ENCODE measurements at regions not wholly inside any gene's neighbourhood (a gene's known extent, or its start where the extent isn't known, plus 50 kb on each side); places are given as distances from the start of the nearest gene placed in this dataset.

- DNase-seq, result no peak
These were observed 117.5 kb downstream of the OR13A1 start for GRCh38 chr10:45197816-45198485.

DNA sequence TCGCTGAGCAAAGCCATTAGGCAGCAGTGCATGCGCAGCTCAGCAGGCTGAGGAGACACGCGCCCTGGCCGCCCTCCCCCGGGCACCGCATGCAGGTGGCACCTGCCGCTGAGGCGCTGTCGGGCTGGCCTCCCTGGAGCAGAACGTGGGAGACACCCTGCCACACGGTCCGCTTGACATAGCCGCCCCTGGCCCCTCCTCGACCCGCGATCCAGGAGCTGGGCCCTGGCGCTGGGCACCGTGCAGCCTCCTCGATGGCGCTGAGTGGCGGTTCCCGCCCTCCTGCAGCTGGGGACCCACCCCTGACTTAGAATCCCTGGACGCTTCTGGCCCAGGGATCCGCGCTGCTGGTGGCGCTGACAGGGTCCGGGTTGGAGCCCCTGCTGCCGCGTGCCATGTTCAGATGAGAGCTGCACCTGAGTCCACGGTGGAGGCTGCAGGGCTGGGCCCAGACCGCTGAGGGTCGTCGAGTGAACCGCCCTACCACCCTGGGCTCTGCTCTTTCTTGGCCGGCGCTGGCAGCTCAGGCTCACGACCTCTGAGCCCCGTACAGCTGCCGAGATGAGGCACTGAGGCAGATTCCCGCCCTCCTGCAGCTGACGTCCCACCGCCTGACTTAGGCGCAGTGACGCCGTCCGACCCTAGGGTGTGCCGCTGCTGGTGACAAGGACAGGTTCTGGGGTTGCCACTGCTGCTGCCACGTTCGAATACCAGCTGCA lies 116.8 kb downstream of the OR13A1 start:
- DNase-seq, result no peak

- no peak for DNase-seq
These were observed 116.1 kb downstream of the OR13A1 start for GRCh38 chr10:45199205-45199740.

DNA sequence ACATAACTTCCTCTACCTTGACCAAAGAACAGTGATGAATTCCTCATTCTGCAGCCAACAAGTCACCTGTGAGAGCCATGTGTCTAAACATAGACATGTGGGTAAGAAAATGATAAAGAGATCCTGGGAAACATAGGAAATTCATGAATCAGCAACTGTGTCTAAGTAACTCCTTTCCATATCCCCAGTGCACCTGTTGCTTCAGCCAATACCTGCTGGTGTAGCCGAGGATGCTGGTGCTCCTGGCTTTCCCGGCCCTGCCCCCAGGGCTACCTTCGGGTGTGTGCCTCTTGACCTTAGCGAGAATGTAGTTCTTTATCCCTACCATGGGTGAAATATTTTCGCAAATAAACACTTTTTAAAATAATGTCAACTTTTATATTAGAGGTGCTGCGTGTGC lies 114.1 kb downstream of the OR13A1 start:
- DNase-seq, result no peak

GRCh38 chr10:45202242-45202641 lies 113.2 kb downstream of the OR13A1 start:
- no peak for DNase-seq

DNA sequence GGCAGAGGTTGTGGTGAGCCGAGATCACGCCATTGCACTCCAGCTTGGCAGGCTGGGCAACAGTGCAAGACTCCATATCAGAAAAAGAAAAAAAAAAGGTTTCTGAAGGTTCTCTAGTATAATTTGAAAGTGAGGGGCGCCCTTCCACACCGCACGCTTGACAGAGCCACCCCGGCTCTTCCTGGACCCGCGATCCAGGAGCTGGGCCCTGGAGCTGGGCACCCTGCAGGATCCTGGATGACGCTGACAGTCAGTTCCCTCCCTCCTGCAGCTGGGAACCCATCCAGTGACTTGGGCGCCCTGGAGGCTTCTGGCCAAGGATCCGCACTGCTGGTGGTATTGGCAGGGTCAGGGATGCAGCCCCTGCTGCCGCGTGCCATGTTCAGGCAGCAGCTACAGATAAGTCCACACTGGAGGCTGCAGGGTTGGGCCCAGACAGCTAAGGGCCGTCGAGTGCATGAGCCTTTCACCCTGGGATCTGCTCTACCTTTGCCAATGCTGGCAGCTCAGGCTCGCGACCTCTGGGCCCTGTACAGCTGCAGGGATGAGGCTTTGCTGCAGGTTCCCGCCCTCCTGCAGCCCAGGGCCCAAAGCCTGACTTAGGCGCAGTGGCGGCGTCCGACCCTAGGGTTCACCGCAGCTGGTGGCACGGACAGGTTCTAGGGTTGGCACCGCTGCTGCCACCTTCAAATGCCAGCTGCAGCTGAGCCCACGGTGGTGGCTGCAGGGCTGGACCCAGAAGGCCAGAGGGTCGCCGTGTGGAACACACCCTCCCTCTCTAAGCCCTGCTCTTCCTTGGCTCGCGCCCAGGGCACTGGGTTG lies 110.2 kb downstream of the OR13A1 start:
- DNase-seq, result no peak

- no peak for DNase-seq
These were observed 105.5 kb downstream of the OR13A1 start for GRCh38 chr10:45209888-45210287.

DNA sequence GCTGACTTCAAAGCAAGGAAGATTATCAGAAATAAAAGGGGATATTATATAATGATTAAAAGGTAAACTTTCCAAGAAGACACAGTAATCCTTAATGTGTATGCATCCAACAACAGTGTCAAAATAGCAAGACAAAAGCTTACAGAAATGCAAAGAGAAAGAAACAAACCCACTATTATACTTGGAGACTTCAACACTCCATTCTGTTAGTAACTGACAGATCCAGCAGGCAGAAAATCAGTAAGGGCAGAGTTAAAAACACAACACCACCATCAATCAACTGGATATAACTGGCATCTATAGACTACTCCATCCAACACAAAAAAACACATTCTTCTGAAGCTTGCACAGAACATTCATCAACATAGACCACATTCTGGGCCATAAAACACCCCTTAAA lies 103.8 kb downstream of the OR13A1 start:
- DNase-seq, result no peak

DNA sequence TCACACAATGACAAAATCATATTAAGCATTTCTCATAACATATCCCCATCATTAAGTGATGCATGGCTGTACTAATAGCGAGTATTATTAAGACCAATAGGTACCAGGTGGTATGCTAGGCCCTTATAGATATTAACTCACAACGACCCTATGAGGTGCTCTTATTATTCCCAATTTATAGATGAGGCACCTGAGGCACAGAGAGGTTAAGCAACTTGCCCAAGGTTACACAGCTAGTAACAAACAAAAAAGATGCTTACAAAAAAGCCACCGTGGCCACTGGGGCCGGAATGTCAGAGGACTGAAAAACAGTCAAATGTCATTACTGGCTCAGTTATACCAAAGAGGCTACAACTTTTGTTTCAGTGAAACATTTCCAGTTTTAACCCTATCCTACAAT lies 96.0 kb downstream of the OR13A1 start:
- DNase-seq, result no peak

- peak in 1 of 58 donors; percentile 4 for DNase-seq
These were observed 94.5 kb downstream of the OR13A1 start for GRCh38 chr10:45220931-45221330.

- peak in 1 of 58 donors; percentile 7 for DNase-seq
These were observed 91.1 kb downstream of the OR13A1 start for GRCh38 chr10:45224219-45224841.

GRCh38 chr10:45227042-45227441 lies 88.4 kb downstream of the OR13A1 start:
- no peak for DNase-seq

DNA sequence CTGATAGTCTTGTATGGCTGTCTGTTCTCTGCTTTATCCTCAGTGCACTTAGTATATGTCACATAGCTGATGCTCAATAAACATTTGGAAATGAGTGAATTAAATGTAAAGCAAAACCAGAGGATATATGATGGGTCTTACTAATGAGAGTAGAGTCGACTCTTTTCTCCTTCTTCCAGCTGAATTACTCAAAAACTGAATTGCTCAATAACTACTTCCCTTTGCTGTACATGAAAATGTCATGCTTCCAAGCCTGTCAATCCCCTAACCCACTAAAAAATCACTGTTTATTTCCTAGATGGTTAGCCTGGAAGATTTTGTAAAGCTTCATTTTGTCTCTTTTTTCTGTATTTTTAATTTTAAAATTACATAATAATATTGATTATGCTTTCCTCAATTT lies 88.0 kb downstream of the OR13A1 start:
- DNase-seq, result no peak

GRCh38 chr10:45229823-45230222 lies 85.6 kb downstream of the OR13A1 start:
- no peak for DNase-seq

DNA sequence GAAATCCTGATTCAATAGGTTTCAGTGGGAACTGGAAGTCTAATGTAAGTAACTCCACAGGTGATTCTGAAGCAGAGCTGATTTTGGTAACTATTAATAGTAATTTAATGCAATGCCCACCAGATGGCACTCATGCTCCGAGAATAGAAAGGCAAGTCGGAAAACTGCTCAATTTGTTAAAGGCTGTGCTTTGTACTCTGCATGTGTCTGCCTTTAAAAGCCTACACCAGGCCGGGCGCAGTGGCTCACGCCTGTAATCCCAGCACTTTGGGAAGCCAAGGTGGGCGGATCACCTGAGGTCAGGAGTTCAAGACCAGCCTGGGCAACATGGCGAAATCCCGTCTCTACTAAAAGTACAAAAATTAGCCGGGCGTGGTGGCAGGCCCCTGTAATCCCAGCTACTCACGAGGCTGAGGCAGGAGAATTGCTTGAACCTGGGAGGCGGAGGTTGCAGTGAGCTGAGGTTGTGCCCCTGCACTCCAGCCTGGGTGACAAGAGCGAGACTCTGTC lies 80.1 kb downstream of the OR13A1 start:
- DNase-seq, result peak in 42 of 58 donors; percentile 9 to 87 (median 34)

- DNase-seq, result peak in 6 of 58 donors; percentile 12 to 36 (median 15)
These were observed 79.6 kb downstream of the OR13A1 start for GRCh38 chr10:45235798-45236220.

- no peak for DNase-seq
These were observed 76.5 kb downstream of the OR13A1 start for GRCh38 chr10:45238896-45239295.

GRCh38 chr10:45239642-45240041 lies 75.8 kb downstream of the OR13A1 start:
- no peak for DNase-seq

GRCh38 chr10:45241865-45242520 lies 73.4 kb downstream of the OR13A1 start:
- no peak for DNase-seq

DNA sequence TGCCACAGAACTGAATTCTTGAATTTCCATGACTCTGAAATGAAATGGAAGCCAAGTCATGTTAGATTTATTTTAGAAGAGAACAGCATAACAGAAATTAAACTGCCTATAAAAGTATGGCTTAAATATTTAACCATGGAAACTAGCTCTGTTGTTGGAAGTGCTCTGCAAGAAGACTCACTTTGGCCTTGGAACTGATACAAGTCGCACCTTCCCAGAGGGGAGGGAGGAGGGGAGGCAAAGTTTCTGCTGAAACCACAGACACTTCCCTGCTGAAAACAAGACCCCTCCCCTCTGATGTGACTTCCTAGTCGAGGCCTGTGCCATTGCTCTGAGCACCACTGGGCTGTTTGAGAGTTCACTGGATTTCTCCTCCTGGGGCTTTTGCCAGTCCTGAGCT lies 72.1 kb downstream of the OR13A1 start:
- no peak for DNase-seq

DNA sequence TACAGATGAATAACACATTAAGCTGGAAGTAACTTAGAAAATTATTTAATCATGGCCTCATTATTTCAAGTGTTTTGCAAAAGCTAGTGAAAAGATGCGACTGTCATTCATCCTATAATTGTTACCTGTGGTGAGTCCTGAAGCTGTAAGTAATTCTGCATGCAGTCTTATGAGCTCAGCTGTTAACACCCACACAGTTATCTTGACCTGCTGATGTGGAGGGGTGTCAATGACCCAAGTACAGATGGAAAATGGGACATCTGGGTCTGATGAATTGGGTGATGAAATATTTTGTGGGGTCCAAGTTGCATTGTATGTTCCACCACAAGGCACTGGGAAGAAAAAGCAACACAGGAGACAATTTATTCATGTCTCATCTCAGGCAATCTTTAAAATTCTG lies 68.9 kb downstream of the OR13A1 start:
- no peak for DNase-seq
